Dedifferentiated amniotic fluid mesenchymal stem cell (primary cell): ENCODE measurements at regions not wholly inside any gene's neighbourhood (a gene's known extent, or its start where the extent isn't known, plus 50 kb on each side); places are given as distances from the start of the nearest gene placed in this dataset.

Source experiments
- DNase-seq: peaks from one replicate; pipeline ENCODE4 v3.0.0-alpha.2; 2016; ENCODE audit errors: extremely low spot score

DNA sequence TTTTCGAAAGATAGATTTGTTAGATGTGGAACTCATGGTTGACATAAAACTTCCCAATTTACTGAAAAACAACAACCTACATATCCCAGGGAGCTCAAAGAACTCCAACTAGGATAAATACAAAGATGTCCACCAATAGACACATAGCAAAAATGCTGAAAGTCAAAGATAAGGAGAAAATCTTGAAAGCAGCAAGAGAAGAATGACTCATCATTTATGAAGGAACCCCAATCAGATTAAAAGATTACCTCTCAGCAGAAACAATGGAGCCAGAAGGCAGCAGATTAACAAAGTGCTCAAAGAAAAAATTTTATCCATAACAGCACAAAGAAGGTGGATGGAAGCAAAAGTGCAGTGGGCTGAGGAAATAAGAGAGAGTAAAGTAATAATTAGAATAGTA lies 908.6 kb downstream of the SORCS3 start:
- no peak for DNase-seq

DNA sequence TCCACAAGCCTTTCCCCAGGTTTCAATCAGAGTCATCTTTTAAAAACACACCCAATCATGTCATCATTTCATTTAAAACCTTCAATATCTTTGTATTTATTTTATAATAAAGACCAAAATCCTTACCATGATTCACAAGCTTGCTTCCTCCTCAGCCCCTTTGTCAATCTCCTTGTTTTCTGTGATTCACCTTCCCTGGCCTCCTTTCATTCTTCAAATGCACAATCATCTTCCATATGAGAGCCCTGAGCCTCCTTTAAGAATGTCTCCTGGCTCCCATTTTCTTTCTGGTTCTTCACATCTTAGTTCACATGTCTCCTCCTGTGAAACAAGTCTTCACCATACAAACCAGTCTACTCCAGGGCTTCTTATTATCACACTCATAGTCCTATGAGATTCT lies 904.0 kb downstream of the SORCS3 start:
- DNase-seq = no peak

DNA sequence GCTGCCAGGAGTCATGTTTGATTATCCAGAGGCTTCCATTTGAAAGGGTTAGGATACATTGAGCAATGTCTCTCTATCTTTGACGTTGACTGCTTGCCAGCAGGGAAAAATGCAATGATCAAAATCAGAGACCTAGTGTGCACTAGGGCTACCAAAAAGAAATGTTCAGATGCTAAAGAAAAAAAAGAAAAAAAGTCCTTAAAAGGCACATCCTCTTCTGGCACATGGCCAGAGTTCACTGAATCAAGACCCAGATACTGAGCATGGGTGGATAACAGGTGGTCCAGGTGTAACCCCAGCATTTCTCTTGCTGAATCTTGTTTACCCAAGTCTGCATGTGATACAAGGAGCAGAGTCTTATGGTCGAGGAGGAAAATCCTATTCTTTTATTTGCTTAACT lies 899.3 kb downstream of the SORCS3 start:
- DNase-seq = no peak

DNA sequence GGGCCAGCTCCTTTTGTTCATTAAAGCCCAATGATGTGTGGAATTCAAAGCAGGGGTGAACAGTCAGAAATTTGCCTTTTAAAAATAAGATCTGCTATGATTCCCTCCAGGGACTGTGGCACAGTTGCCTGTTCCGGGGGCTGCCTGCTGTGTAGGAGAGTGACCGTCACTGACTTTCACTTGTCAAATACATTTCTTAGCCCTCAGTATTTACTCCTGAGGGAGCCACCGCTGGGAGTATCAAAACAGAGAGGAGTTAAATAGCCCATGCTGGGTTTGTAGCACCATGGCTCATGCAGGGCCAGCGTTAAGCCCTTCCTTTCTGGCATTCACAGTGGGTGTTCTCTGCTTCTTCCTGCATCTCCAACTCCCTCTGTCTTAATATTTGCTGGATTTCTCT lies 897.8 kb downstream of the SORCS3 start:
- DNase-seq = no peak

DNA sequence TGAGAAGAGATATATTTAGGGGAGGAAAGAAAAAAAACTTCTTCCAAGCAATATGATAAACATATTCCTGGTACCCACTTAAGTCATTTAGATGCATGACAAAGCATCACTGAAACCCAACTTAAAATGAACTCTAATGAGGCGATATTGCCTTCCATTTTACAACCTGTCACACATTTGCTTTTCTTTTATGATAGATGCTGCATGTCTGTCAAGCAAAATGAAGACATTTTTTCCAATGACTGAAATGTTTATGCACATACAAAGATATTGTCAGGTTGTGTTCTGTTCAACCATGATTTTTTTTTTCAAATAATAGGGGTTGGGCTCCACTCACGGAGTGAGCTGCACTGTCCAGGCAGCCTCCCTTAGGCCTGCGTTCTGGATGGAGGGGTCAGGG lies 894.4 kb downstream of the SORCS3 start:
- DNase-seq = no peak

DNA sequence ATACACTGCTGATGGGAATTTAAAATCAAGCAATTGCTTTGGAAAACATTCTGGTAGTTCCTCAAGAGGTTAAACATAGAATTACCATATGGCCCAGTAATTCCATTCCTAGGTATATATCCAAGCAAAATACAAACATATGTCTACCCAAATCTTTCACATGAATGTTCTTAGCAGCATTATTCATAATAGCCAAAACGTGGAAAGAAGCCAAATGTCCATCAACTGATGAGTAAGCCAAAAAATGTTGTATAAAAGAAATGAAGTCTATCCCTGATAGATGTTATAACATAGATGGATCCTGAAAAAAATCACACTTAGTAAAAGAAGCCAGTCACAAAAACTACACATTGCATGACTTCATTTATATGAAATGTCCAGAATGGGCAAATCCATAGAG lies 893.0 kb downstream of the SORCS3 start:
- DNase-seq = no peak

DNA sequence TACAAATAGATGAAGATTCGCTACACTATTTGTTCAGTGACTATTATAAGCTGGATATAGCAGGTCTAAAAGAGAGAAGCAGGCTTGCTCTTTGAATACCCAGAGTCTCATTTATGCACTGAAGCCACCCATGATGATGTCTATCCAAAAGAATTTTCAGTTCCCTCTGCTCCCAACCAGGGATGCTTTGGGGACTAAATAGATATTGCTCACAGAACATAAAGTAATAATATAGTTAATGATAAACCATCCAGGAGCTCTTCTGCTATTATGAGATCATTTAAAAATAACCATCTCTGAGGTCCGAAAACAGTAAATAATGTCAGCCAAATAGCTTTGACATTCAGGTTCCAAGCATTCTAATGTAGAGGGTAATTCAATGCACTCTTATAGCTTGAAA lies 875.4 kb downstream of the SORCS3 start:
- no peak for DNase-seq

DNA sequence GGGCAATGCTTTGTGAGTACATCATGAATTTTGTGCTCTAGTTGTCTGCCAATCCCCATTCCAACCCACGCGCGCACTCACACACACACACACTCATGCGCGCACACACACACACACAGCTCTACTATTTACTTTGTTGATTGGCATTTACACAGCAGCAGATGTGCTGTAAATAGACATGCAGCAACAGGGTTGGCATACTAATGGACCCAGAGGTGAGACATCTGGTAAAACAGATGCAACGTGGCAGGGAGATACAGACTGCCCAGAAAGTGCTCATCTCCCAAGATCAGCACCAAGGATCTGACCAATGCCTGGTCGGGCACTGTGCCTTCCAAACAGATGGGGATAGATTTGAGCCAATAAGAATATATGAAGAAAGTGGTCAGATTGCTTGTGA lies 873.0 kb downstream of the SORCS3 start:
- no peak for DNase-seq

DNA sequence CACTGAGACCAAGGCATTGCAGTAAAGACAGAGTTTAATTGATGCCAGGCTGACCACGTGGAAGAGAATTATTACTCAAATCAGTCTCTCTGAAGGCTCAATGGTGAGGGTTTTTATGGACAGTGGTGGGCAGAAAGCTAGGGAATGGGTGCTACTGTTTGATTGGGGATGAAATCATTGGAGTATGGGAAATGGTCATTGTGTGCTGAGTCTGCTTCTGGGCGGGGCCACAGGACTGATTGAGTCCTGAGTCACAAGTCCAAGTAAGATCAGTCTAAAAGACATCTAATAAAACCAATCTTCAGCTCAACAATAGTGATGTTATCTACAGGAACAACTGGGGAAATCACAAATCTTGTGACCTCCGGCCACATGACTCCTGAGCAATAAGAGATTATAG lies 868.4 kb downstream of the SORCS3 start:
- no peak for DNase-seq

DNA sequence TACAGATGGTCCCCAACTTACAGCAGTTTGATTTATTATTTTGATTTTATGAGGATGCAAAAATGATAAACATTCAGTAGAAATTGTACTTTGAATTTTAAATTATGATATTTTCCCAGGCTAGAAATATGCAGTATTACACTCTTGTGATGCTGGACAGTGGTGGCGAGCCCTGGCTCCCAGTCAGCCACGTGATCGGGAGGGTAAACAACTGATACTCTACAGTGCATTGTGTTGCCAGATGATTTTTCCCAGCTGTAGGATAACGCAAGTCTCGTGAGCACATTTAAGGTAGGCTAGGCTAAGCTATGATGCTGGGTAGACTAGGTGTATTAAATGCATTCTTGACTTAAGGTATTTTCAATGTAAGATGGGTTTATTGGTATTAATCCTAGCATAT lies 865.2 kb downstream of the SORCS3 start:
- no peak for DNase-seq

DNA sequence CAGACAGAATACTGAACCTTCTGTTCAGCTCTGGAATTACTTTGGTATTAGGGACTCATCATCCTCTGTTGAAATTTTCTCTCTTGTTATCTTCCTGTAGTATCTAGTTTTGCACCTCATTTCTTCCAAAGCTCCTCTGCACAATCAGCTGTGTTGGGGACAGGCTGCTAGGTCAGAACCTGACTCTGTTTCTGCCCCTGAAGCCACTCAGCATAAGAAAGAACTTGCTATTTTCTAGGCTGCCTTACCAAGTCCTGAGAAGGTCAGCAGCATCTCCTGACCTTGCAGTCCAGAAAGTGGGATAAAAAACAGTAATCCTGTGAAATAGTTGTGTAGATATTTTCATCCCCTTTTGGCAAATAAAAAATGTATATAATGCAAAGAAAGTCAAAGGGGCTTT lies 862.6 kb downstream of the SORCS3 start:
- no peak for DNase-seq

DNA sequence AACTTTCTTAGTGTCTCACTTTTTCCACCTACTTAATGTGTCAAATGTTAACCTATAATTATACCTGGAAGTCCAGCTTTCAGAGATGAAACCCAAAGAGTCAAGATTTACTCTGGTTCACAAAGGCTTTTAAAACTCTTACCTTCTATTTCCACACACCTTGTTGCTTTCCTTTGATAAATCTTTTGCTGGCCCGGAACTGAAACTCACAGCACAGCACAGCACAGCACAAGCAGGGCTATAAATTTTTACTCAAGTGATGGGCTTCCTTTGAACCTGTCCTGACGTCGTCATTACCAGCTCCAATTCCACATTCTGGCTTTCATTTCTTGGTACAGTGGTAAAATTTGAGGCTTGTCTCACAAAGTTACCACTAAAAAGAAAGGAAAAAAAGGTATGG lies 861.0 kb downstream of the SORCS3 start:
- DNase-seq = no peak

DNA sequence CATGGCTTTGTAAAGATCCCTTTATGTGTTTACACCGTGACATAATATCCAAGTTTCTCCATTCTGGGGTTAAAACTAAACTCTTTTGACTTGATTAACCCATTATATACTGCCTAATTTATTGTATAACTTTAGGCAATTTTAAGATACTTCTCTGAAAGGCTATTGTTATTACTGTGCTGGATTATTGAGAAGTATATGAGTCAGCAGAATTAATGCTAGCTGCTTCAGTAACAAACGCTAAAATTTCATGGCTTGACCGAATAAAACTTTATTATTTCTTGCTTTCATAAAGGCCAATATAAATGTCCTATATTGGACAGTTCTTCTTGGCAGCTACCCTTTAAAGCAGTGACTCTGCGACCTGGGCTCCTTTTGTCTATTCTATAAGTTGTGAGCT lies 853.9 kb downstream of the SORCS3 start:
- DNase-seq = no peak

DNA sequence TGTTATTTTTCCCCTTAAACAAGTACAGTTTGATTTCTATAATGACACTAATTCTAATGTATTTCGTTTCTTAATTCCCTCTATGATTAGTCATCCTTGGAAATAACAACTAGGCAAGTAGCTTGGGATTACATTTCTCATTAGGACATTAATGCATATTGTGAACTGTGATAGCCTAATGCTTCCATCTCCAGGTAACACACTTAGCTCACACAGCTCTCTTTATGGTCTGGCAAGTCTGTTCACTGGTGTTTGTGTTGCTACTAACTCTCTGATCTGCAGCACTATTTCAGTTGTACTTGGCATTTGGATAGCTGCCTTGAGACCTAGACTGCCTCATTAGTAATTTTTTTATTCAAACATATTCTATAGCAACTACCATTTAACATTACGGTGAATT lies 853.2 kb downstream of the SORCS3 start:
- DNase-seq = no peak

DNA sequence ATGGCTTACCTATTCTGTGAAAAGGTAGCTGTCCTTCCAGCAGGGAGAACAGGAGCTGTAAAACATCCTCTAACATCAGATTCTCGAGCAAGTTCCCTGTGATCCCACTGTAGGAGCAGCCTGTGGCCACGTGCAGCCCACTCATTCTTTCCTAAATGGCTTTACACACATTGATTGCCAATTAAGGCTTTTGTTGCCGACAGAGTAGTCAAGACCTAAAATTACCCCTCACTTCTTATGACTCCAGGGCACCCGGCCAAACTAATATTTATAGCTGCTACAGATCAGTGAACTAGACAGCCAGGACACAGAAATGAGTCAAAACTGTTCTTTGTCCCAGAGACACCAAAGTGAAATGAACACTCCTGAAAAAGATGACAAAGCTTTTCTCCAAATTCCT lies 832.1 kb downstream of the SORCS3 start:
- no peak for DNase-seq

DNA sequence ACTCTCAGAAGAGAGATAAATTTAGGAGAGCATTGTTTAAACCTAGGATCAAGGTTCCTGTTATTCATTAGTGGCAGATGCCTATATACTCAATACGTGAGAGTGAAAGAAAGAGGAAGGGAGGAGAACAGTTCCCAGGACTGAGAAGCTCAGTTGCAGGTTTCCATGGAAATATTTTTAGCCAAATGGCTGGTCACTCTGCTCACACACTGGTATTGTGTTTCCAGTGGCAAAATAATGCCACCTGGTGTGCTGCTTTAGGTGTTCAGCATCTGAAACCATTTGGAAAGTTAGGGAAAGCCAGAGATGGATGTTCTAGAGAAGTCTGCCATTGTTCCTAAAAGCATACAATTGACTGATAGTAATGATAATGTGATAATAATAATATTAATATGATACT lies 827.7 kb downstream of the SORCS3 start:
- DNase-seq = no peak

DNA sequence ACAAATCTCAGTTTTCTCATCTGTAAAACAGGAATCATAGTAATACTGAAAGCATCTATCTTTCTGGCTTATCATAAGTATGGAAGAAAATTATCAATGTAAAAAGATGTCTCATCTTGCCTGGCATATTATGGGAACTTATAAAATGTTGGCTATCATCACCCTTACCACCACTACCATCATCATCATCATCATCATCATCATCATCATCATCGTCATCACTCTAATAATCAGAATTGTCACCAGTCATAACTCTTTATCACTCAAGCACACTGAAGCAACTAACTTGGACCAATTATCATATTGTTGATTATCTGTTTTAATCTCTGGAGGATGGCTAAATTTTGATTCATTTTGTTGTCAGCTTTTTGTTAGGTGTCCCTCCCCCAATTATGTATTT lies 825.4 kb downstream of the SORCS3 start:
- no peak for DNase-seq

DNA sequence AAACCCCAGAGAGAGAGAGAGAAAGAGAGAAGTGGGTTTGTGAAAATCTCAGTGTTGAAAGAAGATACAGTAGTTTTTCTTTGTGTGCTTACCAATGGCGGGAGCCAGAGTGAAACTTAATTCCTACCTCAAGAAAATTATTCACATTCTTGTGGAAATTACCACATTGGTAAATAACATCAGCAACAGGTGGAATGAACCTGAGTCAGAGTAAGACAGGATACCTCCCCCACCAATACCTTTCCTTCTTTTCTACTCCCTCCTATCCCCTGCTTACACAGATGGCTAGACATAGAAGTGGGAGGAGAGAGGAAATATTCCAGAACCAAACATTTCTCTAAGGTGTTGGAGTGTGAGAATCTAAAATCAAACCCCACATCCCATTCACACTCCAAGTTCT lies 793.9 kb downstream of the SORCS3 start:
- DNase-seq = no peak

DNA sequence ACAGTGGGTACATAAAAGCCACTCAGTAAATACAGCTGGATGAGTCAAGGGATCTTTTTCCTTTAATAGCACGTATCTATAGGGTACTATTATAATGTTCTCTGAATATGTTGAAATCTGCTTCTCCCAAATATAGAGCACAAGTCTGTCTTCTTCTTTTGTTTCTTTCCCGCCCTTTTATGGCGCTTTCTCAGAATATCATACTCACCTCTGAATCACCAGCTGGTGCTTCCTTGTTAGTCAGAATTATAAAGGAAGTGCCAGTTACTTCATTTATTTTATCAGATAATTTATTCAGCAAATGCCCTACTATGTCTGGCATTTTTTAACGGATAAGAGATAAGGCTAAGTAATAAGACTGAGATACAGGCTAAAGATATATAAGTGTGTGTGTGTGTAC lies 772.9 kb downstream of the SORCS3 start:
- no peak for DNase-seq

DNA sequence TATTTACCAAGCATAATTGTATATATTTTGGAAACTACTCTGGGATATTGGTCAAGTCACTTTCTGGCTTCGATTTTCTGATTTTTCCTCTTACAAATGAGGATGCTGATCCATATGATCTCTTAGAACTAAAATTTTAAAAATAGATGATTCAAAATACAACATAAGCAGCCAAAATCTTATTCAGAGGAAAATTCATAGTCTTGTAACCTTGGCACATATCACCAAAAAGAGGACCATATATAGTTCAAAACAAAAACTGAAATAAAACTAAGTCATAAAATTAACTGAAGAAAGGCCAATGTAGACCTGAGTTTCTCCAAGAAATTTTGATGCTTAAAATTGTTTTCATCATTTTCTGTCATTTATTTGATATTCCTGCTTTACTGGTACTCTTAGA lies 768.3 kb downstream of the SORCS3 start:
- no peak for DNase-seq

DNA sequence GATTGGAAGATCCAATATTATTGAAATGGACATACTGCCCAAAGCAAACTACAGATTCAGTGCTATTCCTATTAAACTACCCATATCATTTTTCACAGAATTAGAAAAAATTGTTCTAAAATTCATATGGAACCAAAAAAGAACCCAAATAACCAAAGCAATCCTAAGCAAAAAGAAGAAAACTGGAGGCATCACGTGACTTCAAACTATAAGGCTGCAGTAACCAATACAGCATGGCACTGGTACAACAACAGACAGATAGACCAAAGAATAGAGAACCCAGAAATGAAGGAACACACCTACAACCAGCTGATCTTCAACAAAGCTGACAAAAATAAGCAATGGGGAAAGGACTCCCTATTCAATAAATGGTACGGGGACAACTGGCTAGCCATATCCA lies 765.4 kb downstream of the SORCS3 start:
- no peak for DNase-seq

DNA sequence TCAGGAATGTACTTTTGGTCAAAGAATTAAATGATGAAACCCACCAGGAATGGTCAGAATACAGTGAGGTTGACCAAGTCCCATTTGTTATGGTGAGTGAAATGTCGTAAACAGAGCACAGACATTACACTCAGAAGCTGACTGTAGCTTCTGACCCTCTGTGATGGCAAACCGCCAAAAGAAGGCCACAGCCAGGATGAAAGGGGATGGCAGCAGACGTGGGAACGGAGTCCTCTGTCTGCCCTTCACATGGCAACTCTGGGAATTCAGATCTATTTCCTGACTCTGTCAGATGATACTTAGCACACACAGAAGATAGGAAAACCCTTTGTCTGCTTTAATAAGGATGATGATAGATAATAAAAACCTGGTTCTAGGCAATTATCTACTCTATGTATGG lies 757.1 kb downstream of the SORCS3 start:
- no peak for DNase-seq

DNA sequence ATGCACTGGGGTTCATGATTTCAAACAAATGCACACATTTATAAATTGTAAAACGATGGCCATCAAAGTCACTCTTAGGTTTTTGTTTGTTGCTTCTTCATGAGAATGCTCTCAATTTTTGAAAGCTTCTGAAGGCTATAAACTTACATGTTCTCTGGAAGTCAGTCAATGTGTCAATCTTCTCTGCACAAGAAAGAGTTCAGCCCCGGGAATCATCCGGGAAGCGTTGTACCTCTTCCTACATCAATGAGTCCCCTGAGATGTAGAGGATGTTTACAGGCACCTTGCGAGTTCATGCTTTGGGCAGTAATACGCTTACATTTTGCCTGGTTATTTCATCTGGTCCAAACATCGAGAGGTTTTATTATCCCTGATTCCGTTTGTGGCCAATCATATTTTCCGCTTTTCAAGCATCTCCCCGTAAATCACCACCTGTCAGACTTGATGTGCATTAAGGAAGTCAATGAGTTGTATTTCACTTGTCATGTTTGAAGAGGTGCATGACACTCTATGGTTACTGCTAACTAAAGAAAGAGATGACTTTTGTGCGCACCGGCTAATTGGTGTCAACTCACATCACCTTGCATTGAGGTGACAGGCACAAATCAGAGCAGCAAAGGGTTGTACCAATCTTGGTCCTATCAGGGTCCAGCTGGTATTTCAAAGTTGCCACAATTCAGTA lies 750.7 kb downstream of the SORCS3 start:
- DNase-seq = no peak

DNA sequence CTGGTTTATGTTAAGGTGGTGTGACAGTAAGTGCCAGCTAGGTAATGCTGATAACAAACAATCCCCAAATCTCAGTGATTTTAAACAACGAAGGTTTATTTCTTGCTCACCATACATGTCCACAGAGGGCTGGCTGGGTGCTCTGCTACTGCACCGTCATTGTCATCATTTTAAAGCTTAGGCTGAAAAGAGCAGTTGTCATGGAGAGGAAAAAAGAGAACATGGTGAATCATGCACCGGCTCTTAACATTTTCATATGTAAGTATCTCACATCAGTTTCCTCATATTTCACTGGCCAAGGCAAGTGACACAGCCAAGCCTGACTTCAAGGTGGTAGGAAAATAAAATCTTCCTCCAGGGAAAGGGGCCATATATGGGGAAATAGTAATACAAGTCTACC lies 746.9 kb downstream of the SORCS3 start:
- no peak for DNase-seq

DNA sequence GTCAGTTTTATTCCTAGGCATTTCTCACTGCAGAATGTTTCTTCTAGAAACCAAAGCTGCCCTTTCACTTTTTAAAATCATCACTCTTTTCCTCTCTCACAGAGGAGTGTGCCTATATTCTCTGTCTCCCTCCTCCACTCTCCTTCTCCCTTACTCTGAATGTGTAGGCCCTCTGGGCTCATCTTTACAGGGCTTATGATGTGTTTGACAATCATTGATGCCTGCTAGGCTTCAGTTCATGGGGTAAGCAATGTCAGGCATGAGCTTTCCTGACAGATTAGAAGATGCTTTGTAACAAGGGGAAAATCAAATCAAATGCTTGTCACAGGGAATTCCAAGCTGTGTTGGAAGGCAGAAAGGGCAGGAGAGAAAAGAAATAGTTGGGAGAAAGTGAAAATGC lies 742.9 kb downstream of the SORCS3 start:
- DNase-seq = no peak
